Cardiac fibroblast (primary cell): ENCODE measurements at regions not wholly inside any gene's neighbourhood (a gene's known extent, or its start where the extent isn't known, plus 50 kb on each side); places are given as distances from the start of the nearest gene placed in this dataset.

Experiments used
- DNase-seq, 2 donors: peaks; one replicate each; pipeline versions ENCODE4 v3.0.0 to v3.0.0-alpha.2; 2010; ENCODE audit warnings: low read depth in 2 of 2
- H3K4me3 ChIP-seq, 2 donors: replicated peaks in 1 of 2; 1 replicate in 1 of 2; 2 replicates in 1 of 2; pipeline ENCODE4 v1.5.1; 2011; ENCODE audit warnings: low read depth in 2 of 2, low read length in 2 of 2, mild to moderate bottlenecking in 2 of 2, moderate library complexity in 1 of 2
- TF ChIP-seq, protein P1 (sequence below): IDR thresholded peaks from one replicate; pipeline ENCODE4 v1.5.1; 2011; ENCODE audit warnings: low read depth, mild to moderate bottlenecking, low read length, inconsistent platforms

DNA sequence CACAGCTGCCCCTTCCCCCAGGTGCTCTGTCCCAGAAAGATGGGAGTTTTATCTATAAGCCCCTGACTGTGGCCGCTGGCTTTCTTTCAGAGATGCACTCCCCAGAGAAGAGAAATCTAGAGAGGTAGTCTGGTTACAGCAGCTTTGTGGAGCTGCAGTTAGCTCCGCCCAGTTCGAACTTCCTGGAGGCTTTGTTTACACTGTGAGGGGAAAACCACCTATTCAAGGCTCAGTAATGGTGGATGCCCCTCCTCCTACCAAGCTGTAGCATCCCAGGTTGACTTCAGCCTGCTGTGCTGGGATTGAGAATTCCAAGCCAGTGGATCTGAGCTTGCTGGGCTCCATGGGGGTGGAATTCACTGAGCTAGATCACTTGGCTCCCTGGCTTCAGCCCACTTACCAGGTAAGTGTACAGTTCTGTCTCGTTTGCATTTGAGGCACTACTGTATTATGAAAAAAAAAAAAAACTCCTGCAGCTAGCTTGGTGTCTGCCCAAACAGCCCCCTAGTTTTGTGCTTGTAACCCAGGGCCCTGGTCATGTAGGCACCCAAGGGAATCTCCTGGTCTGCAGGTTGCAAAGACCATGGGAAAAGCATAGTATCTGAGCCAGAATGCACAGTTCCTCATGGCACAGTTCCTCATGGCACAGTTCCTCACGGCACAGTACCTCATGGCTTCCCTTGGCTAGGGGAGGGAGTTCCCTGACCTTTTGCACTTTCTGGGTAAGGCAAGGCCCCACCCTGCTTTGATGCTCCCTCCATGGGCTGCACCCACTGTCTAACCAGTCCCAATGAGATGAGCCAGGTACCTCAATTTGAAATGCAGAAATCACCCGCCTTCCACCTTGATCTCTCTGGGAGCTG, 275.0 kb downstream of the CENPW start:
- H3K4me3 ChIP-seq: no peak overlapping the region
- DNase-seq: no peak
- TF ChIP-seq, protein P1, sequence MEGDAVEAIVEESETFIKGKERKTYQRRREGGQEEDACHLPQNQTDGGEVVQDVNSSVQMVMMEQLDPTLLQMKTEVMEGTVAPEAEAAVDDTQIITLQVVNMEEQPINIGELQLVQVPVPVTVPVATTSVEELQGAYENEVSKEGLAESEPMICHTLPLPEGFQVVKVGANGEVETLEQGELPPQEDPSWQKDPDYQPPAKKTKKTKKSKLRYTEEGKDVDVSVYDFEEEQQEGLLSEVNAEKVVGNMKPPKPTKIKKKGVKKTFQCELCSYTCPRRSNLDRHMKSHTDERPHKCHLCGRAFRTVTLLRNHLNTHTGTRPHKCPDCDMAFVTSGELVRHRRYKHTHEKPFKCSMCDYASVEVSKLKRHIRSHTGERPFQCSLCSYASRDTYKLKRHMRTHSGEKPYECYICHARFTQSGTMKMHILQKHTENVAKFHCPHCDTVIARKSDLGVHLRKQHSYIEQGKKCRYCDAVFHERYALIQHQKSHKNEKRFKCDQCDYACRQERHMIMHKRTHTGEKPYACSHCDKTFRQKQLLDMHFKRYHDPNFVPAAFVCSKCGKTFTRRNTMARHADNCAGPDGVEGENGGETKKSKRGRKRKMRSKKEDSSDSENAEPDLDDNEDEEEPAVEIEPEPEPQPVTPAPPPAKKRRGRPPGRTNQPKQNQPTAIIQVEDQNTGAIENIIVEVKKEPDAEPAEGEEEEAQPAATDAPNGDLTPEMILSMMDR: no peak

DNA sequence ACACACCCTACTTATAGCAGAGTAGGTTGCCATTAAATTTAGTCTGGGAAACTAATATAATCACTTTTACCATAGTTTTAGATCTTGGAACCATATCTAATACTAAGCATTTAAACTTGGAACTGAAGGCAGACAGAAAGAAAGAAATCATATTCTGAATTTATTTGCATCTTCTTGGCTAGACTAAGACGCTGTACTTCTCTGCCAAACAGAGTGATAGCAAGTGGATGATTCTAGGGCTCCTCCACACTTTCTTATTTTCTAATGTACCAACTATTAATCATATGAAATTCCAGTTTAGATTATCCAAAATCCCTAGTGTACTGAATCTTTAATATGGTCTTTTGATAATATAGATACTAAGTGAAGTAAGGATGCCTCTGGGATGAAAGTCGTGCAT, 277.0 kb downstream of the CENPW start:
- no peak for DNase-seq
- TF ChIP-seq, protein P1: no peak
- H3K4me3 ChIP-seq: no peak overlapping the region

DNA sequence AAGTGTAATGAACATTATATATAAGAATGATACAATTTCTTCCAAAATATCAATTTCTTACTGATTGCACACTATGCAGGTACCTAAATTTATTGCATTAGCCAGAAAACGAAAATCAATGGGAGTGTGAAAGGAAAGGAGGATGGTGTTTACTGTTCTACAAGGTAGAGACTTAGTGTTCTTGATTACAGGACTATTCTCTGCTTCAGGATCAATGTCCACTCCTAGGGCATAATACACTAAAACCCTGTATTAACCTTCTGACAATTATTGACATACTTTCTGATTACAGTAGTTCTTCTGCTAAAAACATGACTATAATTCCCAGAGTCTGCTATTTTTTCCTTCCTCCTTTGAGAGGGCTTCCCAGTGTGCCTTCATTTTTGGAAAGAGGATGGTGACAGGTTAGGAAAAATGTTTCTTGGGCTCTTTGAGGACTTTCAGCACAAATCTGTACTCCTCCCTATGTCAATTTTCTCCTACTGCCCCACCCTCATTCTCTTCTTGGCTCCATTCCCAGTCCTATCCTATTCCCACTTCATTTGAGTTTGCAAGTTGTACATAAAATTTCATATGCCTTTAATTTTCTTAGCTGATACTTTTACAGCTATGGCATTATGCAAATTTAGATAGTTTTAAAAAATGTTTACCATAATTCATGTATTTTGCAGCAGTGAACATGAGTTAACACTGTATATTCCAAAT, 278.9 kb downstream of the CENPW start:
- no peak for DNase-seq
- no peak overlapping the region for H3K4me3 ChIP-seq
- TF ChIP-seq, protein P1: no peak

DNA sequence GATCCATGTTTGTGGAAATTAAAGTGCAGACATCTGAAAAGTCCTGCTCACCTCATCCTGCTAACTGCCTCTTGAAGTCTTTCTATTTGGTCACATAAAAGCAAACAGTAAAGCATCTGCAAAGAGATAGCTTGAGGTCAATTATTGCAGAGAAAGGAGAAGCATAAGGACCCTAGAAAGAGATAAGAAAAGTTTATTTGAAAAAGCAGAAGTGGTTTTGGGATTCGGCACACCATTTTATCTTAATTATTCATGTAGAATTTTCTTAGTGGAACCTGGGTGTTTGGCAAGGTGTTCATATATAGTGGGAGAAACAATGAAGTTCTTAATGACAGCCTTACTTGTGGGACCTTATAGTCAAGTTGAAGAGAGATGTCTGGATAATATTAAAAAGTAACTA, 280.8 kb downstream of the CENPW start:
- TF ChIP-seq, protein P1: no peak
- no peak for DNase-seq
- H3K4me3 ChIP-seq: no peak overlapping the region

DNA sequence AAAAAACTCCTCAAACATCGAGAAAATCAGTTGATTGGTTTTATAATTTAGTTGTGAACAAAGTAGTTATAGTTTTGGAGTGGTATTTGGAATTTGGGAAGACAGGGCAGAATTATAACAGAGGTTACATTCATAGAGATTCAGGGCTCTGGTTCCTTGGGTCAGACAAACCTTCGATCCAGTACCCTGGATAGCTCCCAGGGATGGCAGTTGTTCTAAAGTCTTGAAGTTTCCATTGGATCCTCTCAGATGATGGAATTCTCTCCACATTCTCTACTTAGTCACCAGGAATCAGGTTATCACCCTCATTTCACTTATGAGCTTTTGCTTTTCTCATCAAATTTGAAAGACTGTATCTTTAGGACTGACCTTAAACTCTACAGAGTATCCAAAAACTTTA, 285.1 kb downstream of the CENPW start:
- peak; percentile 42 to 52 for DNase-seq

DNA sequence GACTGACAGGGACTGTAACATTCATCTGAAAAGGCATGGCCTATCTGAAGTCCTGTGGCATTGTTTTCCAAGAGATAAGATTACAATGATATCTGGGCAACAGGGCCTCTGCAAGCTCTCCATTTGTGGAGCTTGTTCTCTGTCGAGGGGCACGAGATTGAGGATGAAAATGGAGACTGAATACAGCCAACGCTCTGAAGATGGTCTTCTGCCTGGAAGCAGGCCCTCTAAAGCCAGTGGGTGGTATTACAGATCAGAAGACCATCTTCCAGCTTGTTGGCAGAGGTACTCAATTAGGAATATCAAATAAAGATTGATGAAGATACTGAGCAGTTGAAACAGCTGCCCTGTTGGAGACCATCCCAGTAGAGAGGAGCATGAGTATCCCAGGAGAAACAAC, 288.2 kb downstream of the CENPW start:
- TF ChIP-seq, protein P1: no peak
- no peak for DNase-seq
- no peak overlapping the region for H3K4me3 ChIP-seq

More for the DNA sequence above, 285.1 kb downstream of the CENPW start:
- TF ChIP-seq, protein P1: no peak
- no peak overlapping the region for H3K4me3 ChIP-seq
